ENCODE measurements at regions not wholly inside any gene's neighbourhood (a gene's known extent, or its start where the extent isn't known, plus 50 kb on each side); places are given as distances from the start of the nearest gene placed in this dataset.

DNA sequence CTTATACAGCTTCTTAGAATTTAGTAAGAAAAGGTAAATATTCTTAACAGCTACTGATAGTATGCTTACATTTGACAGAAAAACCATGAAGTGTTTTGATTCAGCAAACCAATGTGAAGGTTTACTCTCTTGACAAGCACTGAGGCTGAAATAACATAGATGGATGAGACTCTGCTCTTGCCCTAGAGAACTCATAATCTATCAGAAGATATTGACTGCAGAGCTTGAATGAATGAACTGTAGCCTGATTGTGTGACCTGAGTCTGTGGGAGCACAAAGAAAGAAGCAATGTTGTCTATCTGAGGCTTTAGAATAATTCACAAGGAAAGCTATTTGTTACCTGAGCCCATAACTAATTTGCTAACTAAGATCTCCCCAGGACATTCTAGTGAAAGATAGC is 1235.3 kb downstream of the OLFM4 start:
- TF ChIP-seq ZNF549 (tag by site-specific recombination; IDR thresholded peaks at IDR 0.05): no peak
- TF ChIP-seq, protein P1, sequence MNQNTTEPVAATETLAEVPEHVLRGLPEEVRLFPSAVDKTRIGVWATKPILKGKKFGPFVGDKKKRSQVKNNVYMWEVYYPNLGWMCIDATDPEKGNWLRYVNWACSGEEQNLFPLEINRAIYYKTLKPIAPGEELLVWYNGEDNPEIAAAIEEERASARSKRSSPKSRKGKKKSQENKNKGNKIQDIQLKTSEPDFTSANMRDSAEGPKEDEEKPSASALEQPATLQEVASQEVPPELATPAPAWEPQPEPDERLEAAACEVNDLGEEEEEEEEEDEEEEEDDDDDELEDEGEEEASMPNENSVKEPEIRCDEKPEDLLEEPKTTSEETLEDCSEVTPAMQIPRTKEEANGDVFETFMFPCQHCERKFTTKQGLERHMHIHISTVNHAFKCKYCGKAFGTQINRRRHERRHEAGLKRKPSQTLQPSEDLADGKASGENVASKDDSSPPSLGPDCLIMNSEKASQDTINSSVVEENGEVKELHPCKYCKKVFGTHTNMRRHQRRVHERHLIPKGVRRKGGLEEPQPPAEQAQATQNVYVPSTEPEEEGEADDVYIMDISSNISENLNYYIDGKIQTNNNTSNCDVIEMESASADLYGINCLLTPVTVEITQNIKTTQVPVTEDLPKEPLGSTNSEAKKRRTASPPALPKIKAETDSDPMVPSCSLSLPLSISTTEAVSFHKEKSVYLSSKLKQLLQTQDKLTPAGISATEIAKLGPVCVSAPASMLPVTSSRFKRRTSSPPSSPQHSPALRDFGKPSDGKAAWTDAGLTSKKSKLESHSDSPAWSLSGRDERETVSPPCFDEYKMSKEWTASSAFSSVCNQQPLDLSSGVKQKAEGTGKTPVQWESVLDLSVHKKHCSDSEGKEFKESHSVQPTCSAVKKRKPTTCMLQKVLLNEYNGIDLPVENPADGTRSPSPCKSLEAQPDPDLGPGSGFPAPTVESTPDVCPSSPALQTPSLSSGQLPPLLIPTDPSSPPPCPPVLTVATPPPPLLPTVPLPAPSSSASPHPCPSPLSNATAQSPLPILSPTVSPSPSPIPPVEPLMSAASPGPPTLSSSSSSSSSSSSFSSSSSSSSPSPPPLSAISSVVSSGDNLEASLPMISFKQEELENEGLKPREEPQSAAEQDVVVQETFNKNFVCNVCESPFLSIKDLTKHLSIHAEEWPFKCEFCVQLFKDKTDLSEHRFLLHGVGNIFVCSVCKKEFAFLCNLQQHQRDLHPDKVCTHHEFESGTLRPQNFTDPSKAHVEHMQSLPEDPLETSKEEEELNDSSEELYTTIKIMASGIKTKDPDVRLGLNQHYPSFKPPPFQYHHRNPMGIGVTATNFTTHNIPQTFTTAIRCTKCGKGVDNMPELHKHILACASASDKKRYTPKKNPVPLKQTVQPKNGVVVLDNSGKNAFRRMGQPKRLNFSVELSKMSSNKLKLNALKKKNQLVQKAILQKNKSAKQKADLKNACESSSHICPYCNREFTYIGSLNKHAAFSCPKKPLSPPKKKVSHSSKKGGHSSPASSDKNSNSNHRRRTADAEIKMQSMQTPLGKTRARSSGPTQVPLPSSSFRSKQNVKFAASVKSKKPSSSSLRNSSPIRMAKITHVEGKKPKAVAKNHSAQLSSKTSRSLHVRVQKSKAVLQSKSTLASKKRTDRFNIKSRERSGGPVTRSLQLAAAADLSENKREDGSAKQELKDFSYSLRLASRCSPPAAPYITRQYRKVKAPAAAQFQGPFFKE (tag by site-specific recombination; IDR thresholded peaks at IDR 0.05; ENCODE audit: borderline replicate concordance): no peak
- TF ChIP-seq, protein P2, sequence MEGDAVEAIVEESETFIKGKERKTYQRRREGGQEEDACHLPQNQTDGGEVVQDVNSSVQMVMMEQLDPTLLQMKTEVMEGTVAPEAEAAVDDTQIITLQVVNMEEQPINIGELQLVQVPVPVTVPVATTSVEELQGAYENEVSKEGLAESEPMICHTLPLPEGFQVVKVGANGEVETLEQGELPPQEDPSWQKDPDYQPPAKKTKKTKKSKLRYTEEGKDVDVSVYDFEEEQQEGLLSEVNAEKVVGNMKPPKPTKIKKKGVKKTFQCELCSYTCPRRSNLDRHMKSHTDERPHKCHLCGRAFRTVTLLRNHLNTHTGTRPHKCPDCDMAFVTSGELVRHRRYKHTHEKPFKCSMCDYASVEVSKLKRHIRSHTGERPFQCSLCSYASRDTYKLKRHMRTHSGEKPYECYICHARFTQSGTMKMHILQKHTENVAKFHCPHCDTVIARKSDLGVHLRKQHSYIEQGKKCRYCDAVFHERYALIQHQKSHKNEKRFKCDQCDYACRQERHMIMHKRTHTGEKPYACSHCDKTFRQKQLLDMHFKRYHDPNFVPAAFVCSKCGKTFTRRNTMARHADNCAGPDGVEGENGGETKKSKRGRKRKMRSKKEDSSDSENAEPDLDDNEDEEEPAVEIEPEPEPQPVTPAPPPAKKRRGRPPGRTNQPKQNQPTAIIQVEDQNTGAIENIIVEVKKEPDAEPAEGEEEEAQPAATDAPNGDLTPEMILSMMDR (tag by site-specific recombination; IDR thresholded peaks at IDR 0.05): no peak
- no peak for TF ChIP-seq ZNF140 (tag by site-specific recombination; IDR thresholded peaks at IDR 0.05)
- no peak for TF ChIP-seq ZNF830 (tag by site-specific recombination; IDR thresholded peaks at IDR 0.05; ENCODE audit: low read depth)
- TF ChIP-seq ZNF19 (tag by site-specific recombination; IDR thresholded peaks at IDR 0.05; ENCODE audit: low read depth): no peak
- no peak for TF ChIP-seq ZNF239 (tag by site-specific recombination; IDR thresholded peaks at IDR 0.05)
- no peak for TF ChIP-seq ZNF350 (tag by site-specific recombination; IDR thresholded peaks at IDR 0.05)
- no peak for TF ChIP-seq ZNF76 (tag by site-specific recombination; IDR thresholded peaks at IDR 0.05; ENCODE audit: borderline replicate concordance, low read depth)
- TF ChIP-seq ZNF747 (tag by site-specific recombination; IDR thresholded peaks at IDR 0.05): no peak
